RPMI7951 (cell line): ENCODE measurements at regions not wholly inside any gene's neighbourhood (a gene's known extent, or its start where the extent isn't known, plus 50 kb on each side); places are given as distances from the start of the nearest gene placed in this dataset.

Experiments
- DNase-seq: peaks from one replicate; pipeline ENCODE4 v3.0.0-alpha.2; 2012; ENCODE audit warnings: low read depth

DNA sequence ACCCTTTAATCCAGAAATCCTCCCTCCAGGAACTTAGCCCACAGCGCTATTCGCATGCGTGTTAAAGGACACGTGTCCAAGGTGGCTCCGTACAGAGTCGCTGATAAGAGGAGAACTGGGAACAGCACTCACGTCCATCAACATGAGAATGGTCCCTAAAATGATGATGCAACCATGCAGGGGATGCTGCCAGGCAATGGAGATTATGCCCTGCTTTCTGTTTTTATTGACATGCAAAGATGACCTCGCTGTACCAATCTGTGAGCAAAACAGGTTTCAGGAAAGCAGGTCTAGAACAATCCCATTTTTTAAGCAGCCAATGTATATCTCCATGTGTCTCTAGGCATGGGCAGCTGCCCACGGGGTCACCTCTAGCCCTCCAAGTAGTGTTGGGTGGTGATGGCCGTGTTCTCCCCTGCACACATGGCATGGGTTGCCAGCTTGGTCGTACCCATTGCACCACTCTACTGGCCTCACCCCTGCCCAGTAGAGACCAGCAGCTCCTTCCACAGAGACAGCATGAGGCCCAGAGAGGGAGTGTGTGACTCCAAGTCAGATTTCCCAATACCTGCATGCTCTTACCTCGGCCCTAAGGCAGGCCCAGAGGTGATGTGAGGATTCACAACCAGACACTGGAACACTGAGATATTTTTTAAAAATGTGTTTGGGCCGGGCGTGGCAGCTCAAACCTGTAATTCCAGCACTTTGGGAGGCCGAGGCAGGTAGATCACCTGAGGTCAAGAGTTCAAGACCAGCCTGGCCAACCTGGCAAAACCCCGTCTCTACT is 68.3 kb upstream of the LINC01488 start:
- no peak for DNase-seq

DNA sequence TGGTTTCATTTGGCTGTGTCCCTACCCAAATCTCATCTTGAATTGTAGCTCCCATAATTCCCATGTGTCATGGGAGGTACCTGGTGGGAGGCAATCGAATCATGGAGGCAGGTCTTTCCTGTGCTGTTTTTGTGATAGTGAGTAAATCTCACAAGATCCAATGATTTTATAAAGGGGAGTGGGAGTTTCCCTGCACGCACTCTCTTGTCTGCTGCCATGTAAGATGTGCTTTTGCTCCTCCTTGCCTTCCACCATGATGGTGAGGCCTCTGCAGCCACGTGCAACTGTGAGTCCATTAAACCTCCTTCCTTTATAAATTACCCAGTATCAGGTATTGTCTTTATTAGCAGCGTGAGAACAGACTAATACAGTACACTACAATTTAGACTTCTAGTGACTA is 67.5 kb upstream of the LINC01488 start:
- DNase-seq: no peak

DNA sequence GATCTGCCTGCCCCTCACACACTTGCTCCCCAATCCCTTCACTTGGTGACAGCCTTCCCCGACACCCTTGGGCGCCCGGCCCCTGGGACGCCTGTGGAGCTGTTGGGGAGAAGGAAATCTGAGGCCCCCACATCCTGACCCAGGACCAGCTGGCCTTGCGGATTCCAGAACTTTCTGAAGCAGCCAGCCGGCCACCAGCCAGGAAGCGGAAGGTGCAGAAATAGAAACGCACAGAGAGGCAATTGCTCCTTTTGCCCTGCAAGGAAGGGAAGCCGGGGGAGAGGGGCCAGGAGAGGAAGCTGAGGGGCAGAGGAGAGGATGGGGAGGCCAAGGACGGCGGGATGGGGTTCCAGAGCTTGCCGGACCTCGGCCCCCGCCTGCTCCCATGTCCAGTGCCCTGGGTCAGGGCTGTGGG is 66.7 kb upstream of the LINC01488 start:
- DNase-seq: no peak

DNA sequence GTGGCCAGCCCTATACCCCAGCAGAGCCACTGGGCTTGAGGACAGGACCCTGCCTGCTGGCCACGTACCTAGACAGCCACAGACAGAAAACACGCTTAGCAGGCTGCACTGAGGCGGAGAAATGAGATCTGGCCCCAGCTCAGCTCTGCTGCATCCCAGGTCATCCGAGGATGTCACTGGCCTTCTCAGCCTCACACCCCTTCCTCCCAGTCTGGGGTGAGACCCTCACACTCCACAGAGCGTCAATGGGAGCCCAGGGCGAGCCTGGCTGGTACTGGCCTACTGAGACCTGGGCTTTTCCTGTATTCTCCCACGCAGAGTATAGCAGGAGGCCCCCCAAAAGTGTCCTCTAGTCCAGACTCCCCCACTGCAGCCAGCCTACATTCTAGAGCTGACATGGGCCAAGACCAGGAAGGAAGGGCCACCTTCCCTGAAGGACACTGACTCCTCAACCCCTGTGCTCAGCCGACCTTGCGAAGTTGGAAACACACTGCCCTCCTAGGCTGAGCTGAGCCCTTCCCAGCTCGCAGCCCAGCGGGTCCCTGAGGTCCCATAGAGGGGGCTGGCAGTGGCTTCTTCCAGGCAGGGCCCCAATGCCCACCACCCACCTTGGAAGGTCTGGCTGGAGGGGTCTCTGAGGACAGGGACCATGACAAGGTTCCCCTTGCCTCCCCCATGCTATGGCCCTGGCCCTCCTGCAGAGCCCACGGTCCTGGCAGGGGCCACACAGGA is 65.9 kb upstream of the LINC01488 start:
- no peak for DNase-seq

DNA sequence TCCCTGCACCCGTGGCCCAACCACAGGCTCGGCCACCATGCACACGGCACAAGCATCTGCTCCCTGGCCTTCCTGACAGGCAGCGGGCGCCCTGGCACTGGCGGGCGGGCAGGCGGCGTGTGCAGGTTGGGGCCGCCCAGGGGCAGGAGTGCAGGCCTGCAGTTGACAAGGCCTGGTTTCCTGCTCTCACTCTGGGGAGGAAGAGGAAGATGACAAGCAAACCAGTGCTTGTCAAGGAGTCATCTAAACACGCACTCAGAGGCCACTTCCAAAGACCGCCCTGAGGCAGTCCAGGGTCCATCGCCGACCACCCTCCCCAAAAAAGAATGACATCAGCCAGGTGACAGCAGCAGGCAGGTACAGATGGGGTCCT is 65.3 kb upstream of the LINC01488 start:
- DNase-seq: no peak

DNA sequence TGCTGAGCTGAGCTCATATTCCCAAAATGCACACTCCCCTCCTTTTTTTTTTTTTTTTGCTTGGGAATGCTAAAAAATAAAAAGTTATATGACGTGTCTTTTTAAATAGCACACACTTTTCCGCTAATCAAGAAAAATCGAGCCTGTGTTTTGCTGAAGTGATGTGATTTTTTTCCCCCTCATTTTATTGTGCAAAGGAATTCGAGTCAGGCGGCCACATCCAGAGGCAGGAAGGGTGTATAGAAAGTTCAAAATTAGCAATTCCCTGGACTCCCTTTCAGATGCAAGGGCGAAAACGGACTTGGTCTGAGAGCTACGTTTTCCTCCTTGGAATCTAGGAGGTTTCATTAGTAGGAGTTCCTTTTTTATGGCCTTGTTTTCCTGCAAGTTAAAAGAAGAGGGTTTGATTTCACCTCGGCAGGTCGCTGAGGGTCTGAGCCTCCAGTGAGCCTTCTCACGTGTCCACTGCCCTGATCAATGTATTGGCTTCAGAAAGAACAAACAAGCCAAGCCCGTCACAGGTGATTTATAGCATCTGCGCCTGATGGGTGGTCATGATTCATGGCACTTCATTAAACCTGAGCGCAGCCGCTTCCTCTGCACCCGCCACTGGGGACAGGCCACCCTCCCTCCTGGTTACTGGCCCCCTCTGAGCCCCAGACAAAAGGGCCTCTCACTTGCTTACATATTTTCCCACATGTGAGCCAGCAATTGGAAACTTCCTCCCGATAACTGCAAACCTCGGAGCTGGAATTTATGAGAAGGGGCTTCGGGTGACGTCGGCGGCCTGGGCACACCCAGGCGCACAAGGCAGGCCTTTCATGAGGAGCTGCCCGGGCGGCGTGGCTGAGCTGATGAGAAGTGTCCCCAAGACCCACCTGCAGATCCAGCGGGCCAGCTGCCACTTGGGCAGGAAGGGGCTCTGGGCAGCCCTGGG is 64.4 kb upstream of the LINC01488 start:
- DNase-seq: peak; percentile 51

DNA sequence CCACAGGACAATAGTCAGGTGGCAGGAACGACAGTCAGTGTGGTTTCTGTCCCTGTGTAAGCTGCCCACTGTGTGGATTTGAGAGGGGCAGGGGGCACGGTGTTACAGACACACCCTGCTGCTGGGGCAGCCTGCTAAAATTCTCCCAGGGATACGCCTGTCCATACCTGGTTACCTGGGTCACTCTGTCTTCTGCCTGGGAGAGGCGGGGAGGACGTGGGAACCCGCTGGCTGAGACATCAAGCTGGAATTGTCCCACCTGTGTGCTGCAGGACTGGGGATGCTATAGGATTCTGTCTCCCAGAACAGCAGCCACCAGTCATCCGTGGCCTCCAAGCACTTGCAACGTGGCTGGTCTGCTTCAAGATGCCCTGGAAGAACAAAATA is 63.8 kb upstream of the LINC01488 start:
- DNase-seq: no peak

DNA sequence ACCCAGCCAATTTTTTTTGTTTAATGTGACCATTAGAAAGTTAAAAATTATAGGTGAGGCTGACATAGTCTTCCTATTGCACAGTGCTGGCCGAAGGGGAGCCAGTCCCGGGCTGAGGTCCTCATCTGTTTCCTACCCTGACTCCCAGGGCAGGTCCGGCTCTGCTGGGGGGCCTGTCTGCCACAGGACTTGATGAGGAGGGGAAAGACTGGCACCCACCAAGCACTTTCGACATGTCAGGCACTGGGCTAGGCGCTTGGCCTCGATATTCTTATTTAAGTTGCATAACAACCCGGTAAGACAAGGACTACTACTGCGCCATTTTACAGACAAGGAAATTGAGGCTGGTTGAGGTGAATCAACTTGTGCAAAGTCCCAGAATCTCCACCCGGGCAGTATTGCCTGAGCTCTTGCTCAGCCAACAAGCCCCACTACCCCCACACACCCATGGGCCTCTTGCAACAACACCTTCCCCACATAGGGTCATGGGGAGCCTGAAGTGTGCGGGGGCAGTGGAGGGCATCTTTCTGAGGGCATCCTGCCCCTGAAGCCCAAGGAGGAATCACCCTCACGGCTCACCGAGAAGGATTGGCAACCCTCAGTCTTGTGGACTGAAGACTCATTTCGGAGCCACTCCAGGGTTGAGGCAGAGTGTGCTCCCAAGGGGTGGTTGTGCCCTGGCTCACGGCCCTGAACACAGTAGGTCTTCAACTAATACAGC is 62.7 kb upstream of the LINC01488 start:
- DNase-seq: no peak

DNA sequence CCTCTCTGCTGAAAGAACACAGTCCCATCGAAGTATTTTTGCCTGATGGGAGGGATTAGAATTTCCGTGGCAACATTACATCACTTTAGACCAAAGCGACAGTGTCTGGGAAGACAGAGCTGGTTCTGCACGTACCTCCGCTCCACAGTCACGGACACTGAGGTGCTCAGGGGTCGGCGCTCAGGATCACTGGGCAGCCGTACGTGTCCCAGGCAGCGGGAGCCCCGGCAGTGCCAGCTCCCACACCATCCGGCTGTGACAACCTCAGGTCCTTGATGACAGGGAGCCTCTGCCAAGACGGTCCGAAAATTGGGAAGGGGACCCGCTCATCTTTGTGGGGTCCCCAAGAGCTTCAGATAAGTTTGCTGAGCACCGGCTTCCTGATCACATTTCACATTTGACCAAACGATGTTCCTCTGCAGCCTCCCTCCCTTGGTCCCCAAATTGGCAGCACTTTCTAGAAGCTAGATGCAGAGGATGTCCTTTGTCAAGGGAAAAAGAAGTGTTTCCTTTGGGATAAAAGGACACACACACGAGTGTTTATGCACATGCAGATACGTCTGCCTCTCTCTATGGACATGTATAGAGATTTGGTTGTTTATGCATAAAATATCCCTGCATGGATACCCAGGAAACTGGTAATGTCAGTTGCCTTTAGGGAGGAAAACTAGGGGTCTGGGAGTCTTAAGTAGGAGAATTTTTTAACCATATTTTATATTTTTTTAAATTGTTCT is 61.6 kb upstream of the LINC01488 start:
- no peak for DNase-seq

DNA sequence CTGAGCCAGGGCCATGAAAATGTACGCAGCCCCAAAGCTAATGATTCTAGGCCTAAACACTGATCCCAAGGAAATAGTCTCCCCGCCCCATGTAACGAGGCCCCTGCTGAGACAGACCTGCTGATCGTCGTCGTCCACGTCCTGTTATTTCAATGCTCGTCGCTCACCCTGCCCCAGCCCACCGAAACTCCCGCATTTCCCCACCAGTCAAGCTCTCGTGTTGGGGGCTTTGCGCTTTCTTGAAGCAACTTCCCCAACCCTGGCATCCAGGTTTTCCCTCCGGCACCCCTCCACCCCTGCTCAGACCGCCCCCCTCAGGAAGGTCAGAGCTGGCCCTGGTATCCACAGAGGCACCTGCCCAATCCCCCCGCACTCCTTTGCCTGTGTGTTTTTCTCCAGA is 58.8 kb upstream of the LINC01488 start:
- DNase-seq: no peak

DNA sequence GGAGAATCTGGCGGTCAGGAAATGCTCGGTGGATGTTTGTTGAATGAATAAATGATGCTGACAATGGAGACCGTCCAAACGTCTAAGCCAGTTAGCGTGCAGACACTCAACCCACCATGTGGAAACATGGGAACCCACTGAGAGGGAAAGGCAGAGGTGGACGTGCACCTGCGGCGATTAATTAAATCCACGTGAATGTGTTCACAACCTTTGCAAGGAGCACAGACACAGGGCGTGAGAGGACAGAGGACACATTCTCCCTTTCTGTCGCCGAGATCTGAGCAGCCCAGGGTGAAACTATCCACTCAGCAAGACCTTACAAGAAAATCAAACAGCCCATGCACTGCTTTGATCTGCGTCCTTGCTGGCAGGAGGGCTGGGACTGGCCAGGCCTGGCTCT is 58.3 kb upstream of the LINC01488 start:
- no peak for DNase-seq

DNA sequence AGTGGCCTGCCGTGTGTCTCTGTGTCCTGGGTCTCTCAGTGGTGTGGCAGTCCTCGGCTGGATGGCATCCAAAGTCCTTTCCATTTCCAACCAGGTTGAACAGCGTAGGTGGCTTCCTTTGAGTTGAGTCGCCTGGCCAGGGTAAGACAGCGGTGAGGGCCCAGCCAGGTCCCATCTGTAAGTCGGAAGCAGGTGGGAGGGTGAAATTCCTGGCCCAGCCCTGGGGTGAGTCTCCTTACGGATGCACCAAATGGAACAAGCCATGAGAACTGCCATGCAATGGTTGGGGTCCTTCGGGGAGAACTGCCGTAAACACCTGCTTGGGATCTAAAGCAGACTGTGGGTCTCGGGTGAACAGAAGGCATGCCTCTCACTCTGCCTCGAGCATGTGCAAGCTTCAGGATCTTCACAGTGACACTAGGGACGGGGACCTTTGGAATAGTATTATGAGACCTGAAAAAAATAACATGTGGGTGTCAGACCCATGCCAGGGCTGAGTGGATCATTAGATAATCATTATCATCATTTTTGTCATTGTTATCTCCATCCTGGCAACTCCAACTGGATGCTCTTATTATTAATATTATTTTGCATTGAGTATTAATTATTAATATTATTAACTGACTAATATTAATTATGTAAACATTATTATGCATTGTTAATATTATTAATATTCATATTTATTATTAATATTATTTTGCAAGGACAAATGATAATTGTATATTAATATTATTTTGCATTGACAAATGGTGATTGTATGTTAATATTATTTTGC is 57.7 kb upstream of the LINC01488 start:
- DNase-seq: no peak

DNA sequence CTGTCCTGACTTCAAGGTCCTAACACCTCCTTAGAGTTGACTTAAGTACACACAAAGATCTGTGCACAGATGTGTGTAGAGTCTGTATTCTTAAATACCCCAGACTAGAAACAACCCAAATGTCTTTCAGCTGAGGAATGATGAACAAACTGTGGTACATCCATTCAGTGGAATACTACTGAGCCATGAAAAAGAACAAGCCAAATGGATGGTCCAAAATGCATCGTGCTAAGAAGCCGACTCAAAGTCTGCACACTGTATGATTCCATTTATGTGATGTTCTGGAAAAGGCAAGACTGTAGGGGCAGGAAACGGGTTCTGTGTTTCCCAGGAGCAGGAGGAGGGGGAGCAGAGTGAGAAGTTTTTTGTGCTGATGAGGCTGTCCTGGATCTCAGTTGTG is 56.7 kb upstream of the LINC01488 start:
- DNase-seq: no peak

DNA sequence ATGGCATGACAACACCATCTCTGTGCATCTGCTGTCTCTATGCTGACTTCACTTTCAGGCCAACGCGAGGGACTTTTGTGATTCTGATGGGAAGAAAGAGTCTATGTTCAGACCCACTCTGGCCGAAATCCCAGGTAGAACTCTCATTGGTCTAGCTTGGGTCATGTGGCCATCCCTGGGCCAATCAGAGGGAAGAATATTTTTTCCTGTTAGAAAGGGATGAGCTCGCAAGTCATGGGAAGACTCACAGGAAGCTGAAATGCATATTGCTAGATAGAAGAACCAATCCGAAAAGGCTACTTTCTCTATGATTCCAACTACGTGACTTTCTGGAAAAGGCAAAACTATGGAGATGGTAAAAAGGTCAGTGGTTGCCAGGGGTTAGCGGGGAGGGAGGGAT is 56.0 kb upstream of the LINC01488 start:
- DNase-seq: no peak

DNA sequence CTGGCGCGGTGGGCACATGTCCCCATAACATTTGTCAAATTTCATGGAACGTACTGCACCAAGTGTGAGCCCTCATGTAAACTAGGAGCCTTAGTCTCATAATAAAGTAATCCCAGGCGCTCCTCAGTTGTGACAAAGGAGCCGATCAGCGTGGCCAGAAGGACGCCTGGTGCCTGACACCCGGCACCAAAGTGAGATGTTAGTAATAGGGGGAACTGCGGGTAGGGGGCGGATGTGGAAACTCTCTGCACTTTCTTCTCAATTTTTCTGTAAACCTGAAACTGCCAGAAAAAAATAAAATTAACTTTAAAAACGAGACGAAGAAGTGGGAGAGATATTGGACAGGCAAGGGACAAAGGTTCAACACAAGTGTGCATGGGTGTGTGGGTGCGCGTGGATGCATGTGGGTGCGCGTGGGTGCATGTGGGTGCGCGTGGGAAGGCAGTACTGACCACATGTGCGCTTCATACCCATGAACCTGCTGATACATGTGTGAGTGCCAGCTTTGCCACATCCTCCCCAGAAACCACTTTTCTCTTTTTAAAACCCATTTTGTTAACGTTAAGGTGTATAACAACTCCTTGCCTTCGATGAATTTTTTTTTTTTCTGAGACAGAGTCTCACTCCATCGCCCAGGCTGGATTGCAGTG is 55.4 kb upstream of the LINC01488 start:
- DNase-seq: no peak

DNA sequence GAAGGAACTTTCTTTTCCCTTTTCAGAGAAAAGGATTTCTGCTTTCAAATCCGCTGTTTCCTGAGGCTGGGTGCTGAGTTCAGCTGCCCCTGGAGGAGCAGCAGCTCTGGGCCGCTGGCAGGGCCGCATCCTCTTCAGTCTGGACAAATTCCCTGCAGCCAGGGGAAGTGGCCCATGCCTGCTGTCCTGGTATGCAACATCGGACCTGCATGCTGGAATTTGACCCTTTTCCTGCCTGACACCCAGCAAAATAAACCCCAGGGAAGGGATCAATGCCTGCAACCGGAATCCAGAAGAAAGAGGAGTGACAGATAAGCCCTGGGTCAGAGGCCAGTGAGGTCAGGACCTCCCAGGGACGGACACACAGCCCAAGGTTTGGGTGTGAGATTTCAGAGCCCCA is 54.1 kb upstream of the LINC01488 start:
- DNase-seq: no peak

DNA sequence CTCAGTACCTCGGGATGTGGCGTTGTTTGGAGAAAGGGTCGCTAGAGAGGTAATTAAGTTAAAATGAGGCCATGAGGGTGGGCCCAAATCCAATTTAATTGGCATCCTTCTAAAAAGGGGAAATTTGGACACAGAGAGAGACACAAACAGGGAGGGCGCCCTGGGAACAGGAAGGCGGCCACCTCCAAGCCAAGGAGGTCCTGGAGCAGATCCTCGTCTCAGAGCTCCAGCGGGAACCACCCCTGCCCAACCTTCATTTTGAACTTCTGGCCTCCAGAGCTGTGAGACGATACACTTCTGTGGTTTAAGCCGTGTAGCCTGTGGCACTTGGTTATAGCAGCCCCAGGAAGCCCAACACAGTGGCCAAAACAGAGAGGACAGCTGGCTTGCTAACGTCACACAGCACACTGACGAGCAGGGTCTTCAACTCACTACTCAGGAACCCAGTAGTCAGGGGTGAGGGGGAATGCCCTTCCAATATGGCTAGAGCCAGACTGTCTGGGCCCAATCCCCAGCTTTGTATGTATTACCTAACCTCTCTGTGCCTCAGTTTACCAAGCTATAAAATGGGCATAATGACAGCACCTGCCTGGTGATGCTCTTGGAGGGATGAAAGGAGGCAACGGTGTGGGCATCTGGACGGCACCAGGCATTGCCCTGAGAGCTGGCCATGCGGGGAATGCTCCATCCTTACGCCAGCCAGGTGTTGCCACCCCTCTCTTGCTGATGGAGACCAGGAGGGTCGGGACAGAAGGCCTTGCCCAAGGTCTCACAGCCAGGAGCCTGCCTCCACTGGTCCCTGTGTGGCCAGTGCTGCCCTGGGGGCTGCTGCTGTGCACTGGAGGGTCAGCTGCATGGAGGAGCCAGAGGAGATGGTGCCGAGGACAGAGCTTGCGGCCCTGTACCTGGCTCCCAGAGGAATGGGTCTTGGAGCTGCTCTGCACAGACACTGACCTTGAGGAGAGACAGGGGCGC is 53.3 kb upstream of the LINC01488 start:
- no peak for DNase-seq

DNA sequence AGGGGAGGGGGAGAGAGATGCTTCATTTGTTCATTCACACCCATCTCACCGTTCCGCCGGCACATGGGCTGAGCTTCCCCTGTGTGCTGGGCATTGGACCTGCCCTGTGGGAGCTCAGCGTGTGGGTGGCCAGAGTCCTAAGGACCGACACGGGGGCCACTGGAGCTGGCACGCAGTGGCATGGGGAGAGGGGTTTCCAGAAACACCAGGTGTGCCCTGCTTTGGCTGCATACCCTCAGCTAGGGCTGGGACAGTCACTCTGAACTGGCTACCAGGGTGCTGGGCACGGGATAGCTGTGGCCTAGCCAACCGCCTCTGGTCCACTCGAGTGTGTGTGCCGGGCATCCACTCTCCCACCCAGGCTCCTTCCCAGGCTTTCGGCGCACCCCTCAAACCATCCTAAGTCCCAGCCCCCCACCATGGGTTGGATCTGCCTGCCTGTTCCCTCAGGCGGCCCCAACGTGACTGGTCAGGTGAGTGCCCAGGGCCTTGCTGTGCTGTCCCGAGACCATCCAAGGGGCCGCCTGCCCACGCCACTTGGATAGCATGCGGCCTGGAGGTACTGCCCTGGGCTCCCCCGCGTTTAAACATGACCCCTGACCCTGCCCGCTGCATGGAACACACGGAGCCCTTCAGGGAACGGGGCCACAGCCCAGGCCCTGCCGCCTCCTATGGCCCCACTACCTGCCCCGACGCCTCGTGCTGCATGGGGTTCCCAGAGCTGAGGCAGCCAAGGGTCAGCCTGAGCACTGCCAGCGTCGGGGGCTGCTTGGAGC is 51.6 kb upstream of the LINC01488 start:
- no peak for DNase-seq
